ENCODE measurements at regions not wholly inside any gene's neighbourhood (a gene's known extent, or its start where the extent isn't known, plus 50 kb on each side); places are given as distances from the start of the nearest gene placed in this dataset.

DNA sequence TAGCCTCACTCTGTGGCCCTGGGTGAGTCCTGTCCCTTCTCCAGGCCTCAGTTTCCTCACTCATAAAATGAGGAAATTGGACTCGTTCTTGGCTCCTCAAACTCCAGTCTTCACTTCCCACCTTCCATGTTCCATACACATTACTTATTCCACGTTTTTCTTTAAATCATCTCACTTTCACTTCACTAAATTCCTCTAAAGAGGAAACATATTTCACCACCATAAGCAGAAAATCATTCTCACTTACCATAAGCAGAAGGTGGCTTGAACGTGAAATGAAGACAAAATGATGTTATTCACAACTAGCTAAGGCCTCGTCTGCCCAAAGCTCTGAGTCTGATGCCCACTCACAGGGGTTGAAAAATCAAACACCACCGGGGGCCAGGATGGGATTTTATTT lies 278.3 kb downstream of the ADGRD1 start:
- TF ChIP-seq, protein P1, sequence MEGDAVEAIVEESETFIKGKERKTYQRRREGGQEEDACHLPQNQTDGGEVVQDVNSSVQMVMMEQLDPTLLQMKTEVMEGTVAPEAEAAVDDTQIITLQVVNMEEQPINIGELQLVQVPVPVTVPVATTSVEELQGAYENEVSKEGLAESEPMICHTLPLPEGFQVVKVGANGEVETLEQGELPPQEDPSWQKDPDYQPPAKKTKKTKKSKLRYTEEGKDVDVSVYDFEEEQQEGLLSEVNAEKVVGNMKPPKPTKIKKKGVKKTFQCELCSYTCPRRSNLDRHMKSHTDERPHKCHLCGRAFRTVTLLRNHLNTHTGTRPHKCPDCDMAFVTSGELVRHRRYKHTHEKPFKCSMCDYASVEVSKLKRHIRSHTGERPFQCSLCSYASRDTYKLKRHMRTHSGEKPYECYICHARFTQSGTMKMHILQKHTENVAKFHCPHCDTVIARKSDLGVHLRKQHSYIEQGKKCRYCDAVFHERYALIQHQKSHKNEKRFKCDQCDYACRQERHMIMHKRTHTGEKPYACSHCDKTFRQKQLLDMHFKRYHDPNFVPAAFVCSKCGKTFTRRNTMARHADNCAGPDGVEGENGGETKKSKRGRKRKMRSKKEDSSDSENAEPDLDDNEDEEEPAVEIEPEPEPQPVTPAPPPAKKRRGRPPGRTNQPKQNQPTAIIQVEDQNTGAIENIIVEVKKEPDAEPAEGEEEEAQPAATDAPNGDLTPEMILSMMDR (IDR thresholded peaks at IDR 0.05), result no peak
- TF ChIP-seq POLR2AphosphoS5 (IDR thresholded peaks at IDR 0.05), result no peak
